T-helper 2 cell (primary cell): ENCODE measurements at regions not wholly inside any gene's neighbourhood (a gene's known extent, or its start where the extent isn't known, plus 50 kb on each side); places are given as distances from the start of the nearest gene placed in this dataset.
A peak's percentile ranks its signal among the peaks of the same experiment; 100 is the strongest.
"Not testable (repeated sequence)": the region's sequence is repeated elsewhere in the genome, so short reads cannot be mapped to it uniquely, and the experiment has no call there.

Source experiments
- DNase-seq, 5 experiments: peaks; one replicate each; pipeline versions ENCODE4 v3.0.0 to v3.0.0-alpha.2; 2012 to 2022

GRCh38 chr4:38385093-38386004 lies 278.6 kb upstream of the KLF3 start:
- peak in 1 of 5 experiments; percentile 18 for DNase-seq

DNA sequence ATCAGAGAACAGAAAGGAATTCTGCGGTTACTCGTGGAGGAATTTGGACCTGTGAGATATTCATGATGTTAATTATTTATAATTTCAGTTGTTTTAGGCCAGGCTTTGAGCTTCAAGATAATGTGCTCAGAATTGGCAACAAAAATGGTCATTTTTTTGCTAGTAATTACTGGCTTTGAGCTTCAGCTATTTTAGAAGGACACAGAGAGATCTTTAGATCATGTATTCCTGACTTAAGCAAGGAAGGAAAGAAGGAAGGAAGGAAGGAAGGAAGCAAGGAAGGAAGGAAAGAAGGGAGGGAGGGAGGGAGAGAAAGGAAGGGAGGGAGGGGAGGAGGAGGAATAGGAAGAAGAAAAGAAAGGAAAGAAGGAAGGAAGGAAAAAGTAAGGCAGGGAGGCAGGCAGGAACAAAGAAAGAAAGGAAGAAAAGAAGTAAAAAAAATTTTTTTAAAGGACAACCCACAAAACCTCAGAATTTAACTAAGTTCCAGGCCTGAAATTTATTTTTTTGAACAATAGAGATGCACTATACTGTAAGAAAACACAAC lies 277.9 kb upstream of the KLF3 start:
- DNase-seq = no peak

GRCh38 chr4:38386654-38387188 lies 277.3 kb upstream of the KLF3 start:
- DNase-seq = no peak

DNA sequence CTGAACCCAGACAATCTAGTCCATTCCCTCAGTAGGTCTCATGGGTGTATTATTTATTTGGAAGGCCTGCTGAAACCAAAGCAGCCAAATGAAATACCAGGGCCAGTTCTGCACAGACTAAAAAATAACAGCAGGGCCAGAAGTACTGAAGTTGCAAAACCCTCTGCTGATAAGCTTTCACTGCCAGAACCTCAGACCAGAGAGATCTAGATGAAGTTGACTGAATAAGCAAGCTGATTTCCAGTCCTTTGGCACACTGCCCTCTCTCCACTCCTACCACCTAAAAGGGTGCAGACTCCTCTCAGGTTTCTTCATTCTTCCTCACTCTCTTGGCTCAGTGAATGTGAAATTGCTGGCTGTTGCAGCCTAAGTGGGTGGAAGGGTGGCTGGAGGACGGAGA lies 276.7 kb upstream of the KLF3 start:
- peak in 1 of 5 experiments; percentile 29 for DNase-seq

- DNase-seq = no peak
These were observed 276.2 kb upstream of the KLF3 start for GRCh38 chr4:38387819-38388218.

GRCh38 chr4:38388907-38389306 lies 275.1 kb upstream of the KLF3 start:
- not testable (repeated sequence) for DNase-seq

DNA sequence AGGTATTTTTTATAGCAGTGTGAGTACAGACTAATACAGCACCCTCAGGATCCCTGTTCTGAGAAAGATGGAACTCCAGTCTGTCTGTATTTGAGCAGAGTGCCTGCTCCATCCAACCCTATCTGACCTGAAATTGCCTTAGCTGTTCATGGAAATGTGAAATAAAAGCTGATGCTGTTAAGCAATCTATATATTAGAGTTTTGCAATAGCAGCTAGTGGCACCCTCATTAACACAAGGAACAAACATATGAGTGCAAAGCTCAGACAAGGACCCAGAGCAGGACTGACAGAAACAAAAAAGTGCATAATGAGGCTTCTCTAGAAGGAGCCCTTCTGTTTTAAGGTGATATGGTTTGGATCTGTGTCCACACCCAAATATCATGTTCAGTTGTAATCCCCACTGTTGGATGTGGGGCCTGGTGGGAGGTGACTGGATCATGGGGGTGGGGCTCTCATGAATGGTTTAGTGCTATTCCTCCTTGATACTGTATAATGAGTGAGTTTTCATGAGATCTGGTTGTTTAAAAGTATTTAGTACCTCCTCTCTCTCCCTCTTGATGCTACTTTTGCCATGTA lies 272.9 kb upstream of the KLF3 start:
- no peak for DNase-seq

DNA sequence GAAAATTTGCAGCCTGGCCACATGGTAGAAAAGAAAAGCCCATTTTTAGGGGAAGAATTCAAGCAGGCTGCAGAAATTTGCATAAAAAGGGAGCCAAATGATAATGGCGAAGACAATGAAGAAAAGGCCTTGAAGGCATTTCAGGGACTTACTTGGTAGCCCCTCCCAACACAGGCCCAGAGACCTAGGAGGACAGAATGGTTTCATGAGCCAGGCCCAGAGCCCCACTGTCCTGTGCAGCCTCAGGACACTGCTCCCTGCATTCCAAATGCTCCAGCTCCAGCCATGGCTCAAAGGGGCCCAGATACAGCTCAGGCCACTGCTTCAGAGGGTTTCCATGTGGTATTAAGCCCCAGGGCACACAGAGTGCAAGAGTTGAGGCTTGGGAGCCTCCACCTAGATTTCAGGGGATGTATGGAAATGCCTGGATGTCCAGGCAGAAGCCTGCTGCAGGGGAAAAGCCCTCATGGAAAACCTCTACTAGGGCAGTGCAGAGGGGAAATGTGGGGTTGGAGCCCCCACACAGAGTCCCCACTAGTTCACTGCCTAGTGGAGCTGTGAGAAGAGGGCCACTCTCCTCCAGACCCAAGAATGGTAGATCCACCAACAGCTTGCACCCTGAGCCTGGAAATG lies 271.7 kb upstream of the KLF3 start:
- no peak for DNase-seq

GRCh38 chr4:38396091-38396490 lies 267.9 kb upstream of the KLF3 start:
- no peak for DNase-seq

DNA sequence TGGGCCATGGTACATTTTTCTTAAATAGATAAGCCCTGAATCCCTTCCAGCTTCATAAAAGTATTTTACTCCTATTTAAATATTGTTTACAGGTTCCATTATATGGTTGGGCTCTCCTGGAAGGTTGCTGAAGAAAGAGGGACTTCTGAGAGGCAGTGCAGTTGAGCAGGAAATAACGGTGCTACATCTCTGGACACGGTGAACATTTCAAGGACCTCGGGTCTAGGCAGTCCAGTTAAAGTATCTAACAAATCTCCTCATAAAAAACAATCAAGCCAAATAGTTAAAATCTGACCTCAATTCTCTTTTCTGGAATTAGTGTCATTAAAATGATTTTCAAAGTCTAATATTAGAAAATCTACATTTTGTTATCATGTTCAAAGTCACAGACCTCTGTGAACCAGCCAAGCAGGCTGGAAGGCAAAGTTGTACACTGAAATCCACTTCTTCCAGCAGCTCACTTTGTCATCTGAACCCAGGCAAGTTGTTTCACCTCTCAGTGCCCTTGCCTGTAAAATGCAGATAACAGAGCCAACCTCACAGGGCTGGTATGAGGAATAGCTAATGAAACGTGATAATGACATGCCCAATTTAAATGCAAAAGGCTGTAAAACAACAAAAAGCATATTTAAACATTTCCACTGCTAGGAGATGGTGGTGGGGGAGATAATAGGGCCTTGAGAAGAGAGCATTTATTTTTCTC lies 267.0 kb upstream of the KLF3 start:
- no peak for DNase-seq

DNA sequence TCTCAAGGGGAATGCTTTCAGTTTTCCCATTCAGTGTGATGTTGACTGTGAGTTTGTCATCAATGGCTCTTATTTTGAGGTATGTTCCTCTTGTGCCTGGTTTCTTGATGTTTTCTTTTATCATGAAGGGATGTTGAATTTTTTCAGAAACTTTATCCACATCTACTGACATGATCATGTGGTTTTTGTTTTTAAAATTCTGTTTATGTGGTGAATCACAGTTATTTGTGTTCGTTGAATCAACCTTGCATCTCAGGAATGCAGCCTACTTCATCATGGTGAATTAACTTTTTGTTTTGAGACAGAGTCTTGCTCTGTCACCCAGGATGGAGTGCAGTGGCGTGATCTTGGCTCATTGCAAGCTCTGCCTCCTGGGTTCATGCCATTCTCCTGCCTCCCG lies 263.1 kb upstream of the KLF3 start:
- DNase-seq = no peak

DNA sequence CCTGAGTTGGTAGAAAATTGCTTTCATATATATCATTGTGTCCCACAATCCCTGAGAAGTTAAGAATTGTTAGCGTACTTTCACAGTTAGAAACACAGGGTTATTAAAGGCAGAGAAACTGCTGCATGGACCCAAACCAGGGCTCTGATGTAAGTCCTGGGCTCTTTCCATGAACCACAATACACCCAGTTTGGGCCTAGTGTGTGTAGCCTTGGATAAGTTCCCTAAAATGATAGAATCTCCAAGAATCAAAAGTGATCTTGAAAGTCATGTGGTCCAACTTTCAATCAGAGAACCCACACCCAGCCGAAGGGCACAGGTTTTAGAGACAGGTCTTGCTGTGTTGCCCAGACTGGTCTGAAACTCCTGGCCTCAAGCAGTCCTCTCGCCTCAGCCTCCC lies 257.8 kb upstream of the KLF3 start:
- no peak for DNase-seq

DNA sequence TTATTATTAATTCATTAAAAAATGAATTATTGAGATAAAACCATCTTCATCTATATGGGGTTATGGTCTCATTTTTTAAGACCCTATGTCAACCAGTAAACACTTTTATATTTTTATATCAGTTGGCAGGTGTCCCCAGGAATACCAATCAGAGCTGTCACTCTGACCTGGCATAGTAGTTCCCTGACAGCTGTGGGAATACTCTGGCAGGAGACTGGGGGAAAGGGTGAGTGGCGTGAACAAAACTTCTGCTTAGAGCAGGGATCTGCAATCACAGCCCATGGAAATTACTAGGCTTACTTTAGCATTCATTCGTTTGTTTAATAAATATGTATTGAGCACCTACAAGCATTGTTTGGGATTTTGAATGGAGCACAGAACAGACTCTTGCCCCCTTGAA lies 254.1 kb upstream of the KLF3 start:
- no peak for DNase-seq

DNA sequence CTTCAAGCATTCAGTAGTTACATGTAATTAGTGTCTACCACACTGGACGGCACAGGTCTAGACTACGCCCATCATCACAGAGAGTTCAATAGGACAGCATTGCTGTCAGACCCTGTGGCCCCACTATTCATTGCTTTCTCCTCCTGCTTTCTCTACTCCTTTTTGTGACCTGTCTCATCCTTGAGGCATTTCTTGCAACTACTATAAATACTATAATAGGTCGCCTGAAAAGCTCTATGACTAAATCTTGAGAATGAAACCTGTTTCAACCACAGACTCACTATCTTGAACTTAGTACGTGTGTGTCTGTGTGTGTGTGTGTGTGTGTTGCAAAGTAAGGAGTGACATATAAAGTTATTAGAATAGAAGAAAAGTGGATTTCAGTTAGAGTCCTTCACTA lies 252.9 kb upstream of the KLF3 start:
- peak in 1 of 5 experiments; percentile 89 for DNase-seq

- no peak for DNase-seq
These were observed 251.9 kb upstream of the KLF3 start for GRCh38 chr4:38411981-38412536.

DNA sequence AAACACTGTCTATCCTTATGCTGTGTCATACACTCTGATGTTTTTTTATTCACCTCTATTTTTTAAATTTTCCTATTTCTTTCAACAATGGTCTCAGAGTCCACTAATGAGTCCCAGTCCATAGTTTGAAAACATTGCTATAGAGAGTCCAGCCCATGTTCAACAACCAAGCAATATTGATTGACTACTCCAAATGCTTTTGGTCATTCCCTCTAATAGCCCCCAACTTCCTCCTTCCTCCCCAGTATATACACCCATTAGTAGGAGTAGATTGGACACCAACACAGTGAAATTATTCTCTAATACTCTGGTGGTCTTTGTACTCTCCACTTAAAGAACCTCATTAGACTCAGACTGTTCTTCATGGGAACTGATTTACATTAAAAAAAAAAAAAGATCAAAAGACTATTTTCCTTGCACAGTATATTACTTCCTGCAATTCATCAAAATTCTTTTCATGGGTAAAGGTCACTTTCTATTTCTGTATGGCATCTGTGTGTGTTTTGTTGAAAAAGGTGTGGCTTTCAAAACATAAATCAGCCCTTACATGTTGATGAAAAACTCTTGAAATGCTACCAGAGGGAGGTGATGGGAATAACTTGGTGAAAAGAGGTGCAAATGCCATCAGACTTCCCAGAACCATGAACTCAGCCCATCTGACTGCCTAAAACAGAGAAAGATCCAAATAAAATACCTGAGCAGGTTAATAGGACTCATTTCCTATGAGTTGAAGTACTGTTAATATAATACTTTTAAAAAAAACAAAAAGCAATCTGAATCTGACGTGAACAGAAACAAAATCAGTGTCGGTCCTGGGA lies 250.3 kb upstream of the KLF3 start:
- no peak for DNase-seq

GRCh38 chr4:38414410-38414809 lies 249.6 kb upstream of the KLF3 start:
- DNase-seq = no peak

DNA sequence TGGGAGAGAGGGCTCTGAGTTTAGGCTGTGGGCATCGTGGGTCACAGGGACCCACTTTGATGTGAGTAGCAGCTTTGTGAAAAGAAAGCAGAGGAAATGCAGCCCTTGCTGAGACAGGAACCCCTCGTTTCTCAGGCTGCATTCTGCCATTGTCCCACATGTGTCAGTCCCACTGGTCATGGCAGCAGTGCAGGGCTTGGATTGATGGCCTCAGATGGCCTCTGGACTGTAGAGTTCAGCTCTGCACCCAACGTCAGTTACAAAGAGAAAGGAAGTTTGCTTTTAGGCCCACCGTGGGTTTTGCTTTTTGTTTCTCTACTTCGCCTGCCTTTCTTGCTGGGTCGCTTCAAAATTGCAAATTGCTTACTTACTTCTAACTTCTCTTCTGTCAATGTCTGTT lies 248.3 kb upstream of the KLF3 start:
- DNase-seq = no peak

GRCh38 chr4:38416450-38417014 lies 247.5 kb upstream of the KLF3 start:
- no peak for DNase-seq

DNA sequence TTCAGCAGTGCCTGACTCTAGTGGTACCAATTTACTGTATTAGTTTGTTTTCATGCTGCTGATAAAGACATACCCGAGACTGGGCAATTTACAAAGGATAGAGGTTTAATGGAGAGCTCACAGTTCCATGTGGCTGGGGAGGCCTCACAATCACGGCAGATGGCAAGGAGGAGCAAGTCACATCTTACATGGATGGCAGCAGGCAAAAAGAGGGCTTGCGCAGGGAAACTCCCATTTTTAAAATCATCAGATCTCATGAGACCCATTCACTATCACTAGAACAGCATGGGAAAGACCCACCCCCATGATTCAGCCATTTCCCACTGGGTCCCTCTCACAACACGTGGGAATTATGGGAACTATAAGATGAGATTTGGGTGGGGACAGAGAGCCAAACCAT lies 243.7 kb upstream of the KLF3 start:
- DNase-seq = not testable (repeated sequence)

- DNase-seq = peak in 1 of 5 experiments; percentile 12
These were observed 241.1 kb upstream of the KLF3 start for GRCh38 chr4:38422850-38423249.
